H1 (cell line): ENCODE measurements at regions not wholly inside any gene's neighbourhood (a gene's known extent, or its start where the extent isn't known, plus 50 kb on each side); places are given as distances from the start of the nearest gene placed in this dataset.

Source experiments
- CHD7 ChIP-seq: fragments of 300-600 bp; sonication (generic); IDR thresholded peaks from 2 replicates; pipeline ENCODE4 v1.7.1; 2012; ENCODE audit warnings: low read length, moderate library complexity, mild to moderate bottlenecking, inconsistent platforms; ENCODE audit not compliant: insufficient replicate concordance
- RNF2 ChIP-seq: fragments of 200-900, 300-1000 bp; sonication (generic); IDR thresholded peaks from 2 replicates; pipeline ENCODE4 v1.7.1; 2016; ENCODE audit warnings: borderline replicate concordance, low read depth, mild to moderate bottlenecking, antibody characterized with exemption, low read length; ENCODE audit not compliant: poor library complexity, severe bottlenecking; ENCODE audit errors: missing control alignments

- TF ChIP-seq RNF2 = no peak
- no peak for TF ChIP-seq CHD7
Measured at GRCh38 chr18:42442656-42443055, 487.6 kb downstream of the PIK3C3 start (continued).
